COLO668 (cell line): ENCODE measurements at regions not wholly inside any gene's neighbourhood (a gene's known extent, or its start where the extent isn't known, plus 50 kb on each side); places are given as distances from the start of the nearest gene placed in this dataset.

Experiments
- DNase-seq: peaks from one replicate; lab custom pipeline; 2025; ENCODE audit not compliant: unreplicated experiment; lab: John Stamatoyannopoulos, UW

- no peak for DNase-seq
These were observed 153.0 kb upstream of the TENM3 start for GRCh38 chr4:182090186-182090585.

- no peak for DNase-seq
These were observed 152.1 kb upstream of the TENM3 start for GRCh38 chr4:182091128-182091527.

DNA sequence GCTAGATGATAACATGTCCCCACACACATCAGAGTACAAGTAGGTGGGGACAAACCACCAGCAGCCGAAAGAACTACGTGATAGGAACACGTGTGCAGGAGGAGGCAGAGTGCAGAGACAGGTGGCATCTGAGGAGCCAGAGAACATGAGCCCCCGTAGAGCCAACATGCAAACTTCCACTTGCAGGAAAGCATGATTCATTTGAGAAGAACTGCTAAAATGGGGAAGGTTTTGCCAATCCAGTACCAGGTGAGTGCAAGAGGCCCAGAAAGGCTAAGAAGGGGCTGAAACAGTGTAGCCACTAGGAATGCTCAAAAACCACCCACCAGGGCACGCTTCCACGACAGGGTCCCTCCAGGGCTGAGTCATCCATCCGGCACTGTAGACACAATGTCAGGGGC lies 149.8 kb upstream of the TENM3 start:
- no peak for DNase-seq

GRCh38 chr4:182093935-182094334 lies 149.3 kb upstream of the TENM3 start:
- DNase-seq, result no peak

GRCh38 chr4:182101618-182102017 lies 141.6 kb upstream of the TENM3 start:
- DNase-seq, result no peak

- no peak for DNase-seq
These were observed 140.6 kb upstream of the TENM3 start for GRCh38 chr4:182102576-182102975.

DNA sequence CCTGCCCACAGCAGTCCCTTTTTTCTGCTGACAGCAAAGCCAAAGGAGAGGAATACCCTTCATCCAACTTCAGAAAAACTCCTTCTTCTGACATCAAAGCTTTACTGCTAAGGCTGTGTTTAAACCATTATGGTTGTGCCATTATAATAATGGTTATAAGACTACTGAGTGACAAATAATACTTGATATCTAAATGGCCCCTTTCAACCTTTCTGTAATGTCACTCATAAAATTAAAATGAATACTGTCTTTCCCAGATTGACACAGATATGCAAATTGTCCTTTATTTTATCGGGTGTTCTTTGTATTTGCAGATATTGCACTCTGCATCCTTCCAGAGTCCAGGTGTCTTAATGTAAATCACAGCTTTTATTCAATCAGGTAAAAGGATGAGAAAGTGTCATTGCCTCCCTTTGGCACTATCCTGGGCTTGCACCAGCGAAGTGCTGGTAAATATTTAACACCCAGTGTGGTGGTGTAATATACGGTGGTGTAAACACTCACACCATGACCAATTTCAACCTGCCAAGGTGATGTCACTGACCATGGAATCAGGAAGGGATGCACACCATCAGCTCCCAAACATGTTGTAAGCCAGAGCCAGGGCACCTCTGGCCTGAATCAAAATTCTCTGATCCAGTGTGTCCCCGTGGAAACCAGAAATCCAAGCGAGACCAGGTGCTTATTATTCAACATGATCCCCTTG lies 139.4 kb upstream of the TENM3 start:
- DNase-seq, result peak; percentile 10

DNA sequence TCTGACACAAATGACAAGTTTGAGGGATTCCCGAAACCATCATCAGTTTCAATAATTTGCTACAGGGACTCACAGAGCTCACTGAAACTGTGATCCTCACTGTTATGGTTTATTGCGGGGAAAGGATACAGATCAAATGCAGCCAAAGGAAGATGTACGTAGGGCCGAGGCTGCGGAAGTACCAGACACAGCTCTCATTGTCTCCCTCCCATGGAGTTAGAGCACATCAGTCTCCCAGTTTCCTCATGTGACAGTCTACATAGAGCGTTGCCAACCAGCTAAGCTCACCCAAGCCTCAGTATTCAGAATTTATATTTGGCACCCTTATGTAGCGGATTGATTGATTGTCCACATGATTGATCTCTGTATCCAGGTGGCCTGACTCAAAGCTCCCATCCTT lies 137.8 kb upstream of the TENM3 start:
- no peak for DNase-seq

DNA sequence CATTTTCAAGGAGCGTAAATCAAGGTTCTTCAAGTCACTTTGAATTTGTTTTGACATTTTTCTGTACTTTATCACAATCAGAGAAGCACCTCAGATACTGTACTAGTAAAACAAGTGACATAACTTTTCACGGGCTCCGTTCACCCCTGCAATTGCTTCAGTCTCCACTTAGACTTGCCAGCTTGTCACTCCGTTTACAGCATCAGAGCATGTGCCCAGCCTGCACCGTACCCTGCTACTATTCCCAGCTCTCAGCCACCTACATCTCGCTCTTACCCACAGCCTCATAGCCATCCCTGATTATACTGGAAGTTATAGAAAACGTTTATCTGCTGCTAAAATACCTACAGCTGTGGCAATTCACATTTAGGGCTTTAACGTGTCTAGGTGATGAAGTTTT lies 135.3 kb upstream of the TENM3 start:
- DNase-seq, result no peak

DNA sequence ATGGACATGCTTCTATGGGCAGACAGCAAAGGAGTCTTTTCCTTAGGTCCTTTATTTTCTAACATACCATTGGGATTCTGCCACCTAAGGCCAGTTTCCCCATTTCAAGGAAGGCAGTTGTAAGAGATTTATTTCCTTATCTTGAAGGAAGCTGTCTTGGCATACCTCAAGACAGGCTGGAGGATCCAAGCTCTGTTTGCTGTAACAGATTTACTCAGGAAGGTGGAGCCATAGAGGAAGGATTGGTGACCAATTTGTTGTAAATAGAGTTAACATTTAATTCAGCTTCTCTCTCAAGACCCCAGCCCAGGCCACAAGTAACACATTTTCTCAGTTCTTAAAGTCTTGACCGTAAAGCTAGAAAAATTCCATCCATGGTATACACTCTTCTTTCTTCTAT lies 131.6 kb upstream of the TENM3 start:
- DNase-seq, result no peak

- DNase-seq, result no peak
These were observed 129.4 kb upstream of the TENM3 start for GRCh38 chr4:182113779-182114178.

GRCh38 chr4:182124359-182124758 lies 118.8 kb upstream of the TENM3 start:
- no peak for DNase-seq

DNA sequence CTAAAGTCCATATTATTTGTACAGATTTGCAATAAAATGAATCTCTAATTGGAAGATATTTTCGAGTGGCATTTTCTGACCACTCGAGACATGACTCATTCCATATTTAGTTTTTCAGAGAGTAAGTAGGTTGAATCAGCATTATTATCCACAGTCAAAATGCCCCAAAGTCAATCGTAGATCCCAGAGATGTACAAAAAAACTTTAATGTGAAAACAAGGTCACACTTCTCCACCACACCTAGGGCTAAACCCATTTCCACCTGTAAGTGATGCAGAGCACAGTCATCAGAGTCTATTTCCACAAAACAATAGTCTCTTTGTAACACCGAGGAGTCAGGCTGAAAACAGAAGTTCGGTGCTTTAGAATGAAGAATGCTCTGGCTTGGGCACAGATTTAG lies 117.1 kb upstream of the TENM3 start:
- no peak for DNase-seq

GRCh38 chr4:182126603-182127002 lies 116.6 kb upstream of the TENM3 start:
- no peak for DNase-seq

GRCh38 chr4:182133033-182133432 lies 110.2 kb upstream of the TENM3 start:
- DNase-seq, result no peak

GRCh38 chr4:182134261-182134660 lies 108.9 kb upstream of the TENM3 start:
- DNase-seq, result no peak

GRCh38 chr4:182136201-182136600 lies 107.0 kb upstream of the TENM3 start:
- DNase-seq, result no peak

- DNase-seq, result no peak
These were observed 105.9 kb upstream of the TENM3 start for GRCh38 chr4:182137343-182137742.

- DNase-seq, result no peak
These were observed 103.7 kb upstream of the TENM3 start for GRCh38 chr4:182139491-182139890.

DNA sequence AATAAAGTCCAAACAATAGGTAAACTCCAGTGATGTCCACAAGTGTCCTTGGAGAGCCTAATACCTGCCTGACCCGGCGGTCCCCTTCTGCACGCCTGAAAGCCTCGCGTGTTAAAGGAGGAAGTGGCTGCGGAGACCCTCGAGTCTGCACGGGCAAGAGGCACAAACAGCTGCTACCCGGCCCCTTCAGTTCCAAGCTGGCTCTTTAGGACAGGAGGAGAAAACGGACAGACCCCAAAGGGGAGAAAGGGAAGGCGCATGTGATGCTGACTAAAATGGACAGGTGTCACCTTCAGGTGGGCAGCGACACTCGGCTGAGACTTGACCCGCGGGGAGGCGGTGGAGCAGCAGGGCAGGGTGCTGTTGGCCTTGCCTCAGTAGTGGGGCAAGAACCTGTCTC lies 102.7 kb upstream of the TENM3 start:
- DNase-seq, result no peak

DNA sequence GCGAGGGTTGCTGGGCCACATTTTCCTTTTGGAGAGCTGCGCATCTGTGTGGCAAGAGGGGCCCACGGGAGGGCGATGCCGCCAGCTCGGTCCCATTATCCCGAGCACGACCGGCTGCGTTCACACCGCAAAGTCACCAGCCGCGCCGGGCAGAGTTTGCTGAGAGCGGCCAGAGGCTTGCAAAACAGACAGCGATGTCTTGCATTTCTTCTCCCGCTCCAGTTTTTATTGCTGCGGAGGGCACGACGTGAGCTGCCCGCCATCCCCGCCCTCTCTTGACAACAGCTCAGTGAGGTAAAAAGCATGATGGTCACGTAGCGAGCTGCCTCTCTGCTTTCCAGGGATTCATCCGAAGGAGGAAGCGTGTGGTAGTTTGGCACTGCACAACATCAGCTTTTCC lies 102.1 kb upstream of the TENM3 start:
- DNase-seq, result no peak

DNA sequence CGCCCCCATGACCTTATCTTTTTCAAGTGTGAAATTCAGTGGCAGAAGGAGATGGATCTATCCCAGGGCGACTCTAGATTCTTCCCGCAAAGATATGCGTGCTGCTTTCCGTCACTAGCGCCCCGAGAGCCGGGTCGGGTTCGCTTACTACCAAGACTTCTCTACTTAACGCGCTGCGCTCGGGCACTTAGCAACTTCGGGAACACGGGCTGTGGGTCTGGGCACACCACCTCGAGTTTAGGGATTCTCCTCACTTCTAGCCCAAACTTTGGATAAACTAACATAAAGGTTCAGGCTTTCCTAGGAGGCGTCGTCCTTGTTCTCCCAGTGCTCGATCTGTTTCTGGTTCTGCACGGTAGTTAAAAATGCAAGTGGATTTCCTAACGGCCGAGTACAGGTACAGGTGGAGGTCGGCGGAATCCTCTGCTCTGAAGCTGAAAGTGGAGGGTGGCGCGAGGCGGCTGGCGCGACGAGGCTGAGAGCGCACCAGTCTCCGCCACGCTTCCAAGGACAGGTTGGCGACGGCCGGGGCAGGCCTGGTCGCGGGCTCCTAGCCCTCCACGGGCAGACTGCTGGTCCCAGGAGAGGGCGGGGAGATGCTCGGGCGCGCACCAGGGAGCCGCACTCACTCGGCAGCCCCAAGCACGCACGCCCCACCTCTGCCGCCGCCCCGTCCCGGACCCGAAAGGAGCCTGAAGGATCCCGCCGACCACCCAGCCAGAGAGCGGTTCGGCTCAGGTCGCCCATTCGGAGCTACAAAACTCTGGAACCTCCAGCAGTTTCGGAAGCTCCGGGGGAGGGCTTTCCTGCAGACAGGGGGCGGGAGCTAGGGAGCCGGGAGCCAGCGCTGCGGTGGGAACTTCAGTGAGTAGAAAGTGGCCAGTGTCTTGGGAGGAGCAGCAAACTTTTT lies 100.8 kb upstream of the TENM3 start:
- DNase-seq, result no peak
